ENCODE measurements at regions not wholly inside any gene's neighbourhood (a gene's known extent, or its start where the extent isn't known, plus 50 kb on each side); places are given as distances from the start of the nearest gene placed in this dataset.

DNA sequence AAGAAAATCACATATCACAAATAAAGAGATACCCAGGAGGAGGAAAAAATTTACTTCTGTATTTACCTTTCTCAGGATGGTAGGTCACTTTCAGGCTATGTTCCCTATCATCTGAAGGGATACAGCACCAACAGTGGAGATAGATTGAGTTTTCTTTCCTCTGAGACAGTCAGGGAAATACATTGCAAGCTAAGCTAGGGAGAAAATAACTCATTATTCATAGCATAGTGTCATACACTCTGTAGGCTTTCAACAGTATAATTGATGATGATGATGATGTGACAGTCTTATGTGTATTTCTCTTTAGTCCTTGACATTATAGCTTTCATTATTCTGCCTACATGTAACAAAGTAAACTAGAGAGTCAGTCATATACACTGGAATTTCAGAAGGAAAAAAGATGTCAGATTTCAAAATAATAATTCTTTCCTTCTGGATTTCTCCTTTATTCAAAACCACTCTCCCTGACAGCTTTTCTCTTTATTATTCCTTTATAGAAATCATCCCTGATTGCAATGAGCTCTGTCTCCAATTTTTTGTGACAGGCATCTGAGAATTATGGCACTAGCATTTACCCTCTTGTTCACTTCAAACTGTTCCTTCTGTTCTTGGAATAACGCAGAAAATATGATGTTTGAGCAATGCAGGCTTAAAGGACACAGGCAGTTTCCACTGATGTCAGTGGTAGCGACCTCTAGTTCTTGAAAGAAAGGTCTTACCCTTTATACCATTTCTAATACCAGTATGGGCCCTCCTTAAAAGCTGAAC is 169.1 kb upstream of the EPHA5 start:
- no peak for TF ChIP-seq EP300 (IDR thresholded peaks at IDR 0.05; ENCODE audit: borderline replicate concordance)
- TF ChIP-seq CEBPB (IDR thresholded peaks at IDR 0.05): no peak
- TF ChIP-seq, protein P1, sequence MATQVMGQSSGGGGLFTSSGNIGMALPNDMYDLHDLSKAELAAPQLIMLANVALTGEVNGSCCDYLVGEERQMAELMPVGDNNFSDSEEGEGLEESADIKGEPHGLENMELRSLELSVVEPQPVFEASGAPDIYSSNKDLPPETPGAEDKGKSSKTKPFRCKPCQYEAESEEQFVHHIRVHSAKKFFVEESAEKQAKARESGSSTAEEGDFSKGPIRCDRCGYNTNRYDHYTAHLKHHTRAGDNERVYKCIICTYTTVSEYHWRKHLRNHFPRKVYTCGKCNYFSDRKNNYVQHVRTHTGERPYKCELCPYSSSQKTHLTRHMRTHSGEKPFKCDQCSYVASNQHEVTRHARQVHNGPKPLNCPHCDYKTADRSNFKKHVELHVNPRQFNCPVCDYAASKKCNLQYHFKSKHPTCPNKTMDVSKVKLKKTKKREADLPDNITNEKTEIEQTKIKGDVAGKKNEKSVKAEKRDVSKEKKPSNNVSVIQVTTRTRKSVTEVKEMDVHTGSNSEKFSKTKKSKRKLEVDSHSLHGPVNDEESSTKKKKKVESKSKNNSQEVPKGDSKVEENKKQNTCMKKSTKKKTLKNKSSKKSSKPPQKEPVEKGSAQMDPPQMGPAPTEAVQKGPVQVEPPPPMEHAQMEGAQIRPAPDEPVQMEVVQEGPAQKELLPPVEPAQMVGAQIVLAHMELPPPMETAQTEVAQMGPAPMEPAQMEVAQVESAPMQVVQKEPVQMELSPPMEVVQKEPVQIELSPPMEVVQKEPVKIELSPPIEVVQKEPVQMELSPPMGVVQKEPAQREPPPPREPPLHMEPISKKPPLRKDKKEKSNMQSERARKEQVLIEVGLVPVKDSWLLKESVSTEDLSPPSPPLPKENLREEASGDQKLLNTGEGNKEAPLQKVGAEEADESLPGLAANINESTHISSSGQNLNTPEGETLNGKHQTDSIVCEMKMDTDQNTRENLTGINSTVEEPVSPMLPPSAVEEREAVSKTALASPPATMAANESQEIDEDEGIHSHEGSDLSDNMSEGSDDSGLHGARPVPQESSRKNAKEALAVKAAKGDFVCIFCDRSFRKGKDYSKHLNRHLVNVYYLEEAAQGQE (IDR thresholded peaks at IDR 0.05; ENCODE audit: low read depth): no peak
- TF ChIP-seq, protein P2, sequence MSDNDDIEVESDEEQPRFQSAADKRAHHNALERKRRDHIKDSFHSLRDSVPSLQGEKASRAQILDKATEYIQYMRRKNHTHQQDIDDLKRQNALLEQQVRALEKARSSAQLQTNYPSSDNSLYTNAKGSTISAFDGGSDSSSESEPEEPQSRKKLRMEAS (IDR thresholded peaks at IDR 0.05): no peak
- no peak for TF ChIP-seq RAD21 (IDR thresholded peaks at IDR 0.05; ENCODE audit: low read depth)
- TF ChIP-seq TAF1 (IDR thresholded peaks at IDR 0.05; ENCODE audit: low read depth): no peak
- TF ChIP-seq TCF12 (IDR thresholded peaks at IDR 0.05; ENCODE audit: low read depth): no peak
- no peak for TF ChIP-seq EGR1 (IDR thresholded peaks at IDR 0.05)
- no peak for TF ChIP-seq ZBTB7A (IDR thresholded peaks at IDR 0.05; ENCODE audit: low read depth)
- TF ChIP-seq NFIC (IDR thresholded peaks at IDR 0.05): no peak
